T-cell (primary cell): ENCODE measurements at regions not wholly inside any gene's neighbourhood (a gene's known extent, or its start where the extent isn't known, plus 50 kb on each side); places are given as distances from the start of the nearest gene placed in this dataset.

Experiments
- ATAC-seq, 4 experiments: fragments of 200-7000 bp in 3 of 4; fragments of 150-1000 bp in 1 of 4; cut with Tn5 transposase; replicated peaks in 1 of 4; 1 replicate in 3 of 4; 2 replicates in 1 of 4; pipeline ENCODE4 v1.10.0; 2021; ENCODE audit warnings: moderate library complexity in 3 of 4, mild to moderate bottlenecking in 2 of 4, moderate number of reproducible peaks in 1 of 4
- CTCF ChIA-PET, 2 donors: fragments of 300-600 bp; sonication (Branson Sonifier 250); formaldehyde crosslinking; loops; one replicate each; lab custom pipeline; 2022; ENCODE audit warnings: antibody characterized with exemption in 2 of 2; lab: Charles Lee
- POLR2A ChIA-PET, 2 donors: fragments of 300-600 bp; sonication (Branson Sonifier 250); formaldehyde crosslinking; loops; one replicate each; lab custom pipeline; 2022; ENCODE audit warnings: antibody characterized with exemption in 2 of 2; lab: Charles Lee
- DNase-seq, 35 experiments: peaks; one replicate each; pipeline versions ENCODE4 v3.0.0 to v3.0.0-alpha.2; 2013 to 2023
- H3K27ac ChIP-seq: one replicate; pipeline ENCODE4 v1.5.1; 2013; ENCODE audit warnings: low read length
- H3K27me3 ChIP-seq, 2 experiments: replicated peaks in 1 of 2; 1 replicate in 1 of 2; 2 replicates in 1 of 2; pipeline versions ENCODE4 v1.6.1 to v1.7.0; 2013; ENCODE audit warnings: low read length in 1 of 2, mixed read lengths in 1 of 2; ENCODE audit not compliant: control insufficient read depth in 2 of 2, insufficient read depth in 2 of 2; ENCODE audit errors: extremely low read depth in 1 of 2
- H3K36me3 ChIP-seq, 2 donors: 1 replicate in 1 of 2; 2 replicates in 1 of 2; pipeline versions ENCODE4 v1.6.1 to v1.7.0; 2013; ENCODE audit warnings: low read length in 1 of 2; ENCODE audit not compliant: control insufficient read depth in 2 of 2, insufficient read depth in 1 of 2; ENCODE audit errors: extremely low read depth in 1 of 2
- H3K4me1 ChIP-seq, 2 experiments: 1 replicate in 1 of 2; 2 replicates in 1 of 2; pipeline versions ENCODE4 v1.6.1 to v1.7.0; 2013; ENCODE audit warnings: low read length in 2 of 2, mixed read lengths in 1 of 2; ENCODE audit not compliant: insufficient read depth in 2 of 2, control insufficient read depth in 1 of 2; ENCODE audit errors: extremely low read depth in 1 of 2
- H3K4me3 ChIP-seq, 2 donors: 1 replicate in 1 of 2; 2 replicates in 1 of 2; pipeline versions ENCODE4 v1.5.1 to v1.7.0; 2013; ENCODE audit warnings: mild to moderate bottlenecking in 2 of 2, low read length in 1 of 2, moderate library complexity in 1 of 2; ENCODE audit not compliant: control insufficient read depth in 1 of 2; ENCODE audit errors: extremely low read depth in 1 of 2
- H3K9me3 ChIP-seq: 2 replicates; pipeline ENCODE4 v1.7.0; 2013
- H3K27ac Mint-ChIP-seq, 2 donors: one replicate each; pipeline ENCODE4 v1.8.0; 2020 to 2021; ENCODE audit warnings: mild to moderate bottlenecking in 2 of 2, mixed read lengths in 2 of 2
- H3K27me3 Mint-ChIP-seq, 2 donors: one replicate each; pipeline ENCODE4 v1.8.0; 2021 to 2022; ENCODE audit warnings: mixed read lengths in 2 of 2
- H3K36me3 Mint-ChIP-seq: one replicate; pipeline ENCODE4 v1.8.0; 2021; ENCODE audit warnings: mixed read lengths
- H3K4me1 Mint-ChIP-seq, 3 donors: one replicate each; pipeline ENCODE4 v1.8.0; 2020 to 2022; ENCODE audit warnings: mixed read lengths in 3 of 3, mild to moderate bottlenecking in 1 of 3
- H3K4me3 Mint-ChIP-seq, 3 donors: one replicate each; pipeline ENCODE4 v1.8.0; 2020 to 2022; ENCODE audit warnings: mild to moderate bottlenecking in 3 of 3, mixed read lengths in 3 of 3, moderate library complexity in 3 of 3
- H3K9me3 Mint-ChIP-seq, 3 donors: one replicate each; pipeline ENCODE4 v1.8.0; 2020 to 2022; ENCODE audit warnings: mixed read lengths in 3 of 3
- WGBS: methylation state at CpG from one replicate; pipeline ENCODE4 v1.1.5; 2013; ENCODE audit warnings: missing lambda C conversion rate; ENCODE audit not compliant: insufficient coverage; 5-methylcytosine and 5-hydroxymethylcytosine counted together

- Mint-ChIP-seq H3K36me3 (no peaks in the 10 kb centered on the region), H3K4me3 (no peak overlapping the region), H3K27ac (no peak overlapping the region), H3K27me3 (peaks cover 0 to 4% of the 10 kb centered on the region in 2 donors), H3K9me3 (peaks cover 5 to 10% (median 8%) of the 10 kb centered on the region in 3 donors), H3K4me1 (peaks cover 0 to 2% (median 0%) of the 10 kb centered on the region in 3 donors)
- Histone ChIP-seq H3K36me3 (no peaks in the 10 kb centered on the region), H3K27ac (no peak overlapping the region), H3K9me3 (no peaks in the 10 kb centered on the region), H3K27me3 (no peaks in the 10 kb centered on the region), H3K4me3 (no peak overlapping the region), H3K4me1 (no peaks in the 10 kb centered on the region)
- DNase-seq (no peak), ATAC-seq (no peak)
- no CpG with 5 or more reads among the region's 2 CpGs for WGBS
- CTCF ChIA-PET: no interaction called here
- POLR2A ChIA-PET: no interaction called here
These were observed 450.5 kb upstream of the FAR2 start for GRCh38 chr12:28698553-28698952.

GRCh38 chr12:28699029-28699428 is 450.0 kb upstream of the FAR2 start:
- DNase-seq (no peak), ATAC-seq (no peak)
- Mint-ChIP-seq H3K4me3 (no peak overlapping the region), H3K27ac (no peak overlapping the region), H3K36me3 (no peaks in the 10 kb centered on the region), H3K9me3 (peaks cover 7 to 11% (median 10%) of the 10 kb centered on the region in 3 donors), H3K27me3 (peaks cover 0 to 4% of the 10 kb centered on the region in 2 donors), H3K4me1 (peaks cover 0 to 2% (median 0%) of the 10 kb centered on the region in 3 donors)
- POLR2A ChIA-PET: no interaction called here
- H3K4me3 ChIP-seq: no peak overlapping the region
- no peaks in the 10 kb centered on the region for H3K36me3 ChIP-seq
- CTCF ChIA-PET: interaction anchor here in 1 of 2 donors (0.9 kb wide), 1 partner anchor 513 kb away, joined by 3 read pairs; no protein-coding TSS in a partner anchor
- no peaks in the 10 kb centered on the region for H3K27me3 ChIP-seq
- no peak overlapping the region for H3K27ac ChIP-seq
- H3K4me1 ChIP-seq: no peaks in the 10 kb centered on the region
- H3K9me3 ChIP-seq: no peaks in the 10 kb centered on the region

- no peaks in the 10 kb centered on the region for H3K36me3 Mint-ChIP-seq
- DNase-seq (no peak), ATAC-seq (no peak)
- Histone ChIP-seq H3K9me3 (no peaks in the 10 kb centered on the region), H3K36me3 (no peaks in the 10 kb centered on the region), H3K27me3 (no peaks in the 10 kb centered on the region), H3K4me1 (no peaks in the 10 kb centered on the region), H3K4me3 (no peak overlapping the region), H3K27ac (no peak overlapping the region)
- H3K4me1 Mint-ChIP-seq: peaks cover 0 to 2% (median 0%) of the 10 kb centered on the region in 3 donors
- WGBS: 100% methylated on average over 1 of the region's 3 CpGs
- no peak overlapping the region for H3K4me3 Mint-ChIP-seq
- POLR2A ChIA-PET: no interaction called here
- peaks cover 7 to 11% (median 10%) of the 10 kb centered on the region in 3 donors for H3K9me3 Mint-ChIP-seq
- CTCF ChIA-PET: no interaction called here
- peaks cover 0 to 4% of the 10 kb centered on the region in 2 donors for H3K27me3 Mint-ChIP-seq
- no peak overlapping the region for H3K27ac Mint-ChIP-seq
These were observed 448.9 kb upstream of the FAR2 start for GRCh38 chr12:28700161-28700560.

- Mint-ChIP-seq H3K36me3 (no peaks in the 10 kb centered on the region), H3K4me3 (no peak overlapping the region), H3K27me3 (peaks cover 0 to 2% of the 10 kb centered on the region in 2 donors), H3K4me1 (no peaks in the 10 kb centered on the region), H3K27ac (no peak overlapping the region), H3K9me3 (peaks cover 0 to 15% (median 7%) of the 10 kb centered on the region in 3 donors)
- H3K9me3 ChIP-seq: no peaks in the 10 kb centered on the region
- H3K36me3 ChIP-seq: no peaks in the 10 kb centered on the region
- ATAC-seq (no peak), DNase-seq (no peak)
- no peak overlapping the region for H3K4me3 ChIP-seq
- no peaks in the 10 kb centered on the region for H3K4me1 ChIP-seq
- ChIA-PET CTCF (no interaction called here), POLR2A (no interaction called here)
- no peak overlapping the region for H3K27ac ChIP-seq
- H3K27me3 ChIP-seq: no peaks in the 10 kb centered on the region
These were observed 444.5 kb upstream of the FAR2 start for GRCh38 chr12:28704477-28705169.

- H3K4me3 ChIP-seq: no peak overlapping the region
- H3K27me3 Mint-ChIP-seq: peaks cover 0 to 2% of the 10 kb centered on the region in 2 donors
- 80% methylated on average over 2 of the region's 4 CpGs for WGBS
These were observed 440.1 kb upstream of the FAR2 start for GRCh38 chr12:28708918-28709371.

GRCh38 chr12:28709986-28710685 is 438.9 kb upstream of the FAR2 start:
- Histone ChIP-seq H3K27me3 (no peaks in the 10 kb centered on the region), H3K9me3 (no peaks in the 10 kb centered on the region), H3K4me3 (no peak overlapping the region), H3K36me3 (no peaks in the 10 kb centered on the region), H3K27ac (no peak overlapping the region), H3K4me1 (no peaks in the 10 kb centered on the region)
- no peak overlapping the region for H3K27ac Mint-ChIP-seq
- no peak overlapping the region for H3K4me3 Mint-ChIP-seq
- DNase-seq: no peak
- H3K4me1 Mint-ChIP-seq: no peaks in the 10 kb centered on the region
- H3K9me3 Mint-ChIP-seq: peaks cover 0 to 7% (median 4%) of the 10 kb centered on the region in 3 donors
- ATAC-seq: no peak
- CTCF ChIA-PET: no interaction called here
- WGBS: 100% methylated on average over 2 of the region's 4 CpGs
- peaks cover 0 to 2% of the 10 kb centered on the region in 2 donors for H3K27me3 Mint-ChIP-seq
- POLR2A ChIA-PET: interaction anchor here (0.6 to 0.7 kb wide), 2 partner anchors 18 to 244 kb away, joined by 3 to 5 read pairs; no protein-coding TSS in a partner anchor
- no peaks in the 10 kb centered on the region for H3K36me3 Mint-ChIP-seq

More at GRCh38 chr12:28708918-28709371, 440.1 kb upstream of the FAR2 start:
- H3K9me3 Mint-ChIP-seq: peaks cover 1 to 4% (median 4%) of the 10 kb centered on the region in 3 donors
- H3K27ac ChIP-seq: no peak overlapping the region
- H3K27me3 ChIP-seq: no peaks in the 10 kb centered on the region
- POLR2A ChIA-PET: interaction anchor here in 1 of 2 donors (0.9 kb wide), 1 partner anchor 18 kb away, joined by 4 read pairs; no protein-coding TSS in a partner anchor
- H3K36me3 Mint-ChIP-seq: no peaks in the 10 kb centered on the region
- no peak overlapping the region for H3K4me3 Mint-ChIP-seq
- DNase-seq: no peak
- no peaks in the 10 kb centered on the region for H3K36me3 ChIP-seq
- H3K4me1 ChIP-seq: no peaks in the 10 kb centered on the region
- H3K27ac Mint-ChIP-seq: no peak overlapping the region
- no peaks in the 10 kb centered on the region for H3K4me1 Mint-ChIP-seq
- CTCF ChIA-PET: no interaction called here
- H3K9me3 ChIP-seq: no peaks in the 10 kb centered on the region
- ATAC-seq: no peak
